ENCODE measurements at regions not wholly inside any gene's neighbourhood (a gene's known extent, or its start where the extent isn't known, plus 50 kb on each side); places are given as distances from the start of the nearest gene placed in this dataset.
"Not testable (repeated sequence)": the region's sequence is repeated elsewhere in the genome, so short reads cannot be mapped to it uniquely, and the experiment has no call there.

GRCh38 chrX:115972717-115973116 is 197.8 kb upstream of the AGTR2 start:
- no peak overlapping the region for H3K4me3 ChIP-seq (ENCODE audit: low read length, poor library complexity, severe bottlenecking)
- H3K9ac ChIP-seq (ENCODE audit: low read depth, low read length, poor library complexity, severe bottlenecking) = no peak overlapping the region
- no peaks in the 10 kb centered on the region for H3K9me3 ChIP-seq (ENCODE audit: insufficient read depth, low read depth, low read length)
- no peak overlapping the region for H2AFZ ChIP-seq (ENCODE audit: low read length)
- H3K27me3 ChIP-seq (ENCODE audit: insufficient read depth, low read length, poor library complexity, severe bottlenecking) = no peaks in the 10 kb centered on the region
- TF ChIP-seq EZH2phosphoT487 (IDR thresholded peaks at IDR 0.05; ENCODE audit: borderline replicate concordance) = no peak
- TF ChIP-seq CTCF (conservative IDR thresholded peaks at IDR 0.05; ENCODE audit: low read length) = no peak
- no peaks in the 10 kb centered on the region for H3K36me3 ChIP-seq (ENCODE audit: insufficient read depth, low read length)
- H3K4me1 ChIP-seq (ENCODE audit: insufficient read depth, low read length, poor library complexity, severe bottlenecking) = no peaks in the 10 kb centered on the region
- no peak overlapping the region for H3K4me2 ChIP-seq (ENCODE audit: low read depth, low read length, poor library complexity, severe bottlenecking)
- H3K79me2 ChIP-seq (ENCODE audit: insufficient read depth, low read length) = no peaks in the 10 kb centered on the region
- H4K20me1 ChIP-seq (ENCODE audit: insufficient read depth, low read length, poor library complexity, severe bottlenecking) = no peaks in the 10 kb centered on the region
- no peaks in the 10 kb centered on the region for H3F3A ChIP-seq (ENCODE audit: low read depth)
- H3K9me2 ChIP-seq (replicated peaks; ENCODE audit: low read depth, low read length) = no peaks in the 10 kb centered on the region

GRCh38 chrX:115978068-115978467 is 192.5 kb upstream of the AGTR2 start:
- H3F3A ChIP-seq (ENCODE audit: low read depth) = no peaks in the 10 kb centered on the region
- H2AFZ ChIP-seq (ENCODE audit: low read length) = no peak overlapping the region
- no peak for TF ChIP-seq EZH2phosphoT487 (IDR thresholded peaks at IDR 0.05; ENCODE audit: borderline replicate concordance)
- TF ChIP-seq CTCF (conservative IDR thresholded peaks at IDR 0.05; ENCODE audit: low read length) = no peak
- no peaks in the 10 kb centered on the region for H3K79me2 ChIP-seq (ENCODE audit: insufficient read depth, low read length)
- no peaks in the 10 kb centered on the region for H3K27me3 ChIP-seq (ENCODE audit: insufficient read depth, low read length, poor library complexity, severe bottlenecking)
- H3K4me3 ChIP-seq (ENCODE audit: low read length, poor library complexity, severe bottlenecking) = no peak overlapping the region
- H3K36me3 ChIP-seq (ENCODE audit: insufficient read depth, low read length) = no peaks in the 10 kb centered on the region
- H3K9me3 ChIP-seq (ENCODE audit: insufficient read depth, low read depth, low read length) = no peaks in the 10 kb centered on the region
- no peaks in the 10 kb centered on the region for H4K20me1 ChIP-seq (ENCODE audit: insufficient read depth, low read length, poor library complexity, severe bottlenecking)
- no peaks in the 10 kb centered on the region for H3K4me1 ChIP-seq (ENCODE audit: insufficient read depth, low read length, poor library complexity, severe bottlenecking)
- H3K9me2 ChIP-seq (replicated peaks; ENCODE audit: low read depth, low read length) = no peaks in the 10 kb centered on the region
- no peak overlapping the region for H3K9ac ChIP-seq (ENCODE audit: low read depth, low read length, poor library complexity, severe bottlenecking)
- no peak overlapping the region for H3K4me2 ChIP-seq (ENCODE audit: low read depth, low read length, poor library complexity, severe bottlenecking)

- not testable (repeated sequence) for H2AFZ ChIP-seq (ENCODE audit: low read length); H3K4me1 ChIP-seq (ENCODE audit: insufficient read depth, low read length, poor library complexity, severe bottlenecking); H3K27me3 ChIP-seq (ENCODE audit: insufficient read depth, low read length, poor library complexity, severe bottlenecking); H3K4me3 ChIP-seq (ENCODE audit: low read length, poor library complexity, severe bottlenecking); H3K9ac ChIP-seq (ENCODE audit: low read depth, low read length, poor library complexity, severe bottlenecking); H3F3A ChIP-seq (ENCODE audit: low read depth); H3K9me3 ChIP-seq (ENCODE audit: insufficient read depth, low read depth, low read length); H4K20me1 ChIP-seq (ENCODE audit: insufficient read depth, low read length, poor library complexity, severe bottlenecking); H3K9me2 ChIP-seq (replicated peaks; ENCODE audit: low read depth, low read length); H3K36me3 ChIP-seq (ENCODE audit: insufficient read depth, low read length); H3K79me2 ChIP-seq (ENCODE audit: insufficient read depth, low read length); H3K4me2 ChIP-seq (ENCODE audit: low read depth, low read length, poor library complexity, severe bottlenecking)
These were observed 187.4 kb upstream of the AGTR2 start for GRCh38 chrX:115983148-115983547.

- not testable (repeated sequence) for H4K20me1 ChIP-seq (ENCODE audit: insufficient read depth, low read length, poor library complexity, severe bottlenecking); H3K27me3 ChIP-seq (ENCODE audit: insufficient read depth, low read length, poor library complexity, severe bottlenecking); H3K36me3 ChIP-seq (ENCODE audit: insufficient read depth, low read length); H3K79me2 ChIP-seq (ENCODE audit: insufficient read depth, low read length); H3F3A ChIP-seq (ENCODE audit: low read depth); H3K9me3 ChIP-seq (ENCODE audit: insufficient read depth, low read depth, low read length); H3K9me2 ChIP-seq (replicated peaks; ENCODE audit: low read depth, low read length); H3K9ac ChIP-seq (ENCODE audit: low read depth, low read length, poor library complexity, severe bottlenecking); H3K4me2 ChIP-seq (ENCODE audit: low read depth, low read length, poor library complexity, severe bottlenecking); H3K4me3 ChIP-seq (ENCODE audit: low read length, poor library complexity, severe bottlenecking); H2AFZ ChIP-seq (ENCODE audit: low read length); H3K4me1 ChIP-seq (ENCODE audit: insufficient read depth, low read length, poor library complexity, severe bottlenecking)
These were observed 183.1 kb upstream of the AGTR2 start for GRCh38 chrX:115987464-115987863.
